ENCODE measurements at regions not wholly inside any gene's neighbourhood (a gene's known extent, or its start where the extent isn't known, plus 50 kb on each side); places are given as distances from the start of the nearest gene placed in this dataset.
A peak's percentile ranks its signal among the peaks of the same experiment; 100 is the strongest.
"Not testable (repeated sequence)": the region's sequence is repeated elsewhere in the genome, so short reads cannot be mapped to it uniquely, and the experiment has no call there.

GRCh38 chr1:234865171-234866006, 255.4 kb upstream of the IRF2BP2 start:
- no peak for DNase-seq (ENCODE audit: low read depth in 3 of 3)

GRCh38 chr1:234864116-234864515, 254.1 kb upstream of the IRF2BP2 start:
- DNase-seq (ENCODE audit: low read depth in 3 of 3), result no peak

DNA sequence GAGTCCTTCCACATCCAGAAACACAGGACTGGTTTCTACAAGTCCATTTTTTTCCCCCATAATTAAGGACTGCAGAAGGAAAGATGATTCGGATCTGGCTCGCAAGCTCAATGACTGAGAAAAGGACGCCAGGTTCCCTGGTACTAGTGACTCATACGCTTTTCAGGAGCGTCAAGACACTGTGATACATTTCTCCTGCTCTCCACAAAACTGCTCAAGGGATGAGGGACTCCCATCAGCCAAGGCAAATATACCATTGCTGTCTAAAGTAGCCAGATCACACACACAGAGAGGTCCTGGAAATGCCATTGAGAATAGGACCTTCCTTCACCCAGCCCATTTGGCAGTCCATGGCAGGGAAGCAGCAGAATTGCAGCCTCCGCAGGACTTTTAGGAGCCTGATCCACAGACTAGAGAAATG, 253.6 kb upstream of the IRF2BP2 start:
- DNase-seq (ENCODE audit: low read depth in 3 of 3), result no peak

GRCh38 chr1:234862944-234863515, 253.1 kb upstream of the IRF2BP2 start:
- no peak for DNase-seq (ENCODE audit: low read depth in 3 of 3)

DNA sequence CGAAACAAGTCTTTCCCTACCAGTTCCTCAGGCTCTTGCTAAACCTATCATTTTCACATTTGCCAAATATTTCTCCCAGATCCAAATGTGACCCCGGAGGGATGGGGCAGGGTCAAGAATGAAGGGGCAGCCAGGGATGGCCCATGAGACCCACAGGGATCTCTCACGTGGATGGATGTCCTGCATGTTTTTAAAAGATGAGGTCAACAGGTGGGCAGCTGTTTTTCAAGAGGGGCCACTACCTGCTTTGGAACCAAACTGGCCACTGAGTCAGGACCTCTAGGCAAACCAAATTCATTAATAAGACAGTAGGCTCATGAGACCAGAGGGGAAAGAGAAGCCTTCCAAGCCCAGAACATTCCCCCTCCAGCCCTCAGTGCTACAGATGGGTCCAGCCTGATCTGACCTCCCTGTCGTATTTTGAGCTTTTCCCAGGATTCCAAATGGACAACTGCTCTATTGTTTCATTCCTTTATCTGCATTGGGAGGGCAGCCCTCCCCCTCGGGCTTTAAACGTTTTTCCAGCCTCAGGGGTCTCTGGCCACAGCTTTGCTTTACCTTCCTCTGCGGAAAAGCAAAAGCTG, 252.5 kb upstream of the IRF2BP2 start:
- DNase-seq (ENCODE audit: low read depth in 3 of 3), result no peak

- no peak for DNase-seq (ENCODE audit: low read depth in 3 of 3)
Measured at GRCh38 chr1:234861761-234862160, 251.8 kb upstream of the IRF2BP2 start.

DNA sequence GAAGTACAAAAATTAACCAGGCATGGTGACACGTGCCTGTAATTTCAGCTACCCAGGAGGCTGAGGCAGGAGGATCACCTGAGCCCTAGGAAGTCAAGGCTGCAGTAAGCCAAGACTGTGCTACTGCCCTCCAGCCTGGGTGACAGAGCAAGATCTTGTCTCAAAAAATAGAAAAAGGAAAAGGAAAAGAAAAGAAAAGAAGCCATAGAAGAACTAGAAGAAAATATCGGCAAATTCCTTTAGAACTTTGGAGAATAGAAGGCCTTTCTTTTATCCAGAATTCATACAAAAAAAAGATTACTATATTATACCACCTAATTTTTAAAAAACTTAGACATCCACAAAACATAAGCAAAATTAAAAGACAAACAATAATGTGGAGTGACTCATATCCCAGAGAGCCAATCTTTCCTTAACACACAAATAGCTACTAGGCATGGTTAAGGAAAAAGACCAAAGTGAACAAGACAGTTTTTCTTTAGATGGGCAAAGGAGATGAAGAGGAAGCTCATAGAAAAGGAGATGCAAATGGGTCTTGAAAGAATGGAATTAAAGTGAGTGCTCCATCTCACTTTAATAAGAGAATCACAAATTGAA, 251.1 kb upstream of the IRF2BP2 start:
- DNase-seq (ENCODE audit: low read depth in 3 of 3), result no peak

DNA sequence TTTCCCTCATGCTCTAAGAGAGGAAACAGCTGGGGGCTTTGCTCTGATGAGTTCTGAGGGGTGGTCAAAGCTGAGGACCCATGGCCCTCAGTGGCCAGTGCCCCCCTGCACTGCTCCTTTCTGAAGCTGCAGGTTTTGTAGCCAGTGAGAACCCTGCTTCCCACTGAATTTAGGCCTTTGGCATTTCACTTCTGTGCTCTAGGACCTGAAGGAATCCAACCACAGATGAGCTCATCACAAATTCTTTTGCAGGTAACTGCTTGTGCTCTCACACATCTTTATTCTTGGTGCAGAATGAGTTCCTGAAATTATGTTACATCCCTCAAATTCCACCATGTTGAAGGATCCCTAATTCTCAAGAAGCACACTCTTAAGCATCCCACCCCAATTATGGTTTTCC, 248.7 kb upstream of the IRF2BP2 start:
- no peak for DNase-seq (ENCODE audit: low read depth in 3 of 3)

DNA sequence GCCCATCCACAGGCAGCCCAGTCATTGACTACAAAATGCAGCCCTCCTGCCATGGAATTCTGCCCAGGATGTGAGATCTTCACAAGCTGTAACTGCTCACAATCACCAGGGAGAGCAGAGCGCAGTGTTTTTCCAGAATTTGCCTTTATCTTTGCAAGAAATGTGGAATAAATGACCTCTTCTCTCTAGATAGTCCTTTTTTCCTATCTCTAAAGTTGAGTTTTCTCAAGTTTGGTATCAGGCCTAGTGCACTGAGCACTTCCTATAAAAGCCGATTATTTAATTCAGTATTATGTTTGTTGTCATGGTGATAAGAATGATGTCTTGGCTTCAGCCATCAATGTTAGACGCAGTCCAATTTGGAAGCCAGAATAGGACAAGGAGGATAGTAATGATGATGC, 246.9 kb upstream of the IRF2BP2 start:
- DNase-seq (ENCODE audit: low read depth in 3 of 3), result no peak

- DNase-seq (ENCODE audit: low read depth in 3 of 3), result no peak
Measured at GRCh38 chr1:234855851-234856250, 245.9 kb upstream of the IRF2BP2 start.

DNA sequence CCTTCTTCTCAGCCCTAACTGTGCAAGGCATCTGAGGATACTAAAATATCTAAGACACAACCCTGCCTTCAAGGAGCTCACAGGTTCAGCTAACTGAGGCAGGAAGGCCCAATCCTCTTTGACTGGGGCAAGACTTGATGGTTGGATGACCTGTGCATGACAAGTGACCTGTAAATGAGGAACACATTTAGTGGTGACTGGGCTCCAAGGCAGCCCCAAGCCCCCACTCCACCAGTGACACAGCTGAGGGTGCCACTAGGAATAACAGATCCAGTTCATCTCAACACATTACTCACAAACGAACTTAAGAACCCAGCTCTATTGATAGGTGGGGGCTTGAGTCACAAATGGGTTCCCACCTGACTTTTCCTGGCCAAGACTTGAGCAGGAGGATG, 244.7 kb upstream of the IRF2BP2 start:
- no peak for DNase-seq (ENCODE audit: low read depth in 3 of 3)

DNA sequence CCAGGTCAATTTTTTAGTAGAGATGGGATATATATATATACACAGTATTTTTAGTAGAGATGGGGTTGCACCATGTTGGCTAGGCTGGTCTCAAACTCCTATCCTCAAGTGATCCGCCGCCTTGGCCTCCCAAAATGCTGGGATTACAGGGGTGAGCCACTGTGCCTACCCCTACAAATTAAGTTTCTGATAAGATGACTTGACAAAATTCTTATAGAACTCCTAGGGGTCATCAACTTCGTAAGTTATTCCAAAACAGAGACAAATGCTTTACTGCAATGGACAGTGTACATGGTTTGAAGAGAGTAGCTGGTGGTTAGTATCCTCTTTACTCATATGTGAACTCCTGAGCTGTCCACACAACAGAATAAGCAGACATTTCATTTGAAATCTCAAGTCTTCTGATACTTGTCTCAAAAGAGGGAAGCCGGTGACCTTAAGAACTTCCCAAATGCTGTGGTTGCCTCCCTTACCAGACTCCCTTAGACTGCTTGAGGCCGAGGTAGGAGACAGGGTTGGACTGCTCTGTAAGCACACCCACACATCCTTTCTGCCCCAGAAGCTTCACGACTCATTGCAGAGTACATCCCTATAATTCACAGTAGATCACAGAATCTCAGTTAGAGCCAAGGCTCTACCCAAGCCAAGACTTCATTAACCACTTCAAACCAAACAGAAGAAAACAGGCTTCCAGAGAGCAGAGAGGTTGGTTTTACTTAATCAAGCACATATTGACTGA, 244.1 kb upstream of the IRF2BP2 start:
- no peak for DNase-seq (ENCODE audit: low read depth in 3 of 3)

DNA sequence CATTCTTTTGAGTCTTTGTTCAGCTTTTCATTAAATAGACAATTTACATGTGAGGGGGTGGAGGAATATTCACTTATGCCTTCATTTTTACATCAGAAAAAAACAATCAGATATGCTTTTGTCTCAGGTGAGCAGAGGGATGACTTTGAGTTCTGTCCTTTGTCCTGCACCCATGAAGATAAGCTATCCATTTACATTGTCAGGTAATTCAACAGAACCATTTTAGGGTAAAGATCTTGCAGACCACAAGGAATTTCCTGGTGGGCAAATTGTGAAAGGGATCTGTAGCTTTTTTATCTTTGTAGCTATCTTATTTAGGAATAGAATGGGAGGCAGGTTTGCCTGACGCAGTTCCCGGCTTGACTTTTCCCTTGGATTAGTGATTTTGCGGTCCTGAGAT, 242.7 kb upstream of the IRF2BP2 start:
- no peak for DNase-seq (ENCODE audit: low read depth in 3 of 3)

GRCh38 chr1:234851450-234852438, 241.8 kb upstream of the IRF2BP2 start:
- DNase-seq (ENCODE audit: low read depth in 3 of 3), result no peak

DNA sequence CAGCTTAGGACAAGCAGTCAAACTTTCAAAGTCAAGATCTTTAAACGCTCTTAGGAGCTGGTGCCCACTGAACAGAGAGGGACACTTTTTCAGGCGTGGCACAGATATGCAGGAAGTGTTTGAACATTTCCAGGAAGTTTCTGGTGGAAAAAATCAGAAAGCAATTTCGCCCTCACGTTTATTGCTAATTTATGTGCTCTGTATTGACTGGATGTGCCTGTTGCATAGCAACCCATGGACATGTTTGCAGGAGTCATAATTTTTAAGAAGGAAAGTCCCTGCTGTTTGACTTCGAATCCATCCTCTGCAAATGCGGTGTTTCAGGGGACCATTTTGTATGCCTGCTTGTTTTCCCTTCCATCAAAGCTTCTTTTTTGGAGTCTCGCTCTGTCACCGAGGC, 239.9 kb upstream of the IRF2BP2 start:
- no peak for DNase-seq (ENCODE audit: low read depth in 3 of 3)

DNA sequence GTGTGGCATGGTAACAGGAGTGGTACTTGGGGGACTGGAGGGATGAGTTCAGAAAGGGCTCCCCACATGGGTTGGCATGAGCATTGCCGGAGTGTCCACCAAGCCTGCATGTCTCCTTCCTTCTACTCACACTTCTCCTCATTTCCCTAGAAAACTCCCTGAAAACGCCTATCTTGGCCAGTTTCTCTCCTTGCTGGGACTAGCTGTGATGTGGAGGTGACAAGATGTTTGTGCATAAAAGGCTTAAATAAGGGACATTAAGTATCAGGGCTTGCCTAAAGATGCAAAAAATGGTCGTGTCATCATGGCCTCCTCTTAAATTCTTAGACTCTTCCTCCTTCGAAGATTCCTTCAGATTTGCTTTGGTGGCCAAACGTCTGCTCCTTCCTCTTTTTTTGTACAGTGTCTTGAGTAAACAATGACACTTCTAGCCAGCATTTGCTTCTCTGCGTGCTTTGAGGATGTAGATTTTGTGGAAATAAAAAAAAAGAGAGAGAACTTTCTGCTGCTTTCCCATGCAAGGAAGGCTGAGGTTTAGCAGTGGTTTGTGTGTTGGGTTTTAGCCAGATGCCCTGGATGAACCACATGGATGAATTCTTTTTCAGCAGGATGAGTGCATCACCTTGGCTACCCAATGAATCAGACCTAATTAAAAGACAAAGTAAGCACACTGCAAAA, 239.1 kb upstream of the IRF2BP2 start:
- DNase-seq (ENCODE audit: low read depth in 3 of 3), result no peak

DNA sequence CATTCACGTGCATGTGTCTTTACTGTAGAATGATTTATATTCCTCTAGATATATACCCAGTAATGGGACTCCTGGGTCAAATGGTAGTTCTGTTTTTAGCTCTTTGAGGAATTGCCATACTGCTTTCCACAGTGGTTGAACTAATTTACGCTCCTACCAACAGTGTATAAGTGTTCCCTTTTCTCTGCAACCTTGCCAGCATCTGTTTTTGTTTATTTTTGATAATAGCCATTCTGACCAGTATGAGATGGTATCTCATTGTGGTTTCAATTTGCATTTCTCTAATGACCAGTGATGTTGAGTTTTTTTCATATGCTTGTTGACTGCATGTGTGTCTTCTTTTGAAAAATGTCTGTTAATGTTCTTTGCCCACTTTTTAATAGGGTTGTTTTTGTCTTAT, 236.8 kb upstream of the IRF2BP2 start:
- DNase-seq (ENCODE audit: low read depth in 3 of 3), result not testable (repeated sequence)

- DNase-seq (ENCODE audit: low read depth in 3 of 3), result no peak
Measured at GRCh38 chr1:234845836-234846235, 235.9 kb upstream of the IRF2BP2 start.

GRCh38 chr1:234845097-234845660, 235.2 kb upstream of the IRF2BP2 start:
- peak in 1 of 3 donors; percentile 27 for DNase-seq (ENCODE audit: low read depth in 3 of 3)

GRCh38 chr1:234844479-234845031, 234.6 kb upstream of the IRF2BP2 start:
- no peak for DNase-seq (ENCODE audit: low read depth in 3 of 3)

All from stimulated activated CD4-positive, alpha-beta T cell treated with anti-CD3 and anti-CD28 coated beads, TNF-alpha, amount 100 ng/mL, for 48 hours (primary cell).